ACHN (cell line): ENCODE measurements at regions not wholly inside any gene's neighbourhood (a gene's known extent, or its start where the extent isn't known, plus 50 kb on each side); places are given as distances from the start of the nearest gene placed in this dataset.

ENCODE experiments used
- DNase-seq: peaks from one replicate; pipeline ENCODE4 v3.0.0-alpha.2; 2015
- in situ Hi-C: cut with HindIII; loops from 2 replicates; pipeline ENCODE4 v1.10.0; 2017; ENCODE audit warnings: low sequenced_read_pairs, low pct_ligation_motif_present, low pct_unique_long_range_greater_than_20kb

DNA sequence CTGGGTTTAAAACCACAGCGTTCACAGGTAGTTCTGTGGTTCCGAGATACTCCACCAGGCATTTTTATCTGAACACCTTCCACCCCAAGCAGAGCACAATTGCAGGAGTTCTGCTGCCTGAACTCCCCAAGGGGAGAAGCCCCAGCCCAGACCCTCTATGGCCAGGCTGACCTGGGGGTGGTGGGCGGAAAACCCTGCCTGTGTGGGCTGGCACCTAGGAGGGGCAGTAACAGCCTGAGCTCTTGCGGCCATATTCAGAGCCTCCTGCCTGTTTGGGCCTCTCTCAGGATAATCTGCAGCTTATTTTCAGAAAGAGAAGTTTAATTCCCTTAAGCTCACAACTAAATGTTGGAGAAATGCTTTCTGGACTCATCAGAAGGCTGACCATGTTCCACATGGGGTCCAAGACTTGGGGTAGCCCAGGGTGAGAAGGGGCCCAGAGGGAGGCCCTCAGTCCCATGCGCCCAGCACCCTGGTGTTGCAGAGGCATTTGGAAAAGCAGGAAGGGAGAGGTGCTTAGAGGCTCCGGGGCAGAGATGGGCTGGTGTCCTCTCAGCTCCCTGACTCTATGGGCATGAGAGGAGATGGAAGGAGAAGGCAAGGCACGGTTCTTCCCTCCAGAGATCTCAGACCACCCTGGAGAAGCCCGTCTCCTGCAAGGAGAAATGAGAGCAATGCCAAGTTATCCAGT lies 195.6 kb upstream of the TPM1 start:
- in situ Hi-C loops, result no loop called here
- no peak for DNase-seq

DNA sequence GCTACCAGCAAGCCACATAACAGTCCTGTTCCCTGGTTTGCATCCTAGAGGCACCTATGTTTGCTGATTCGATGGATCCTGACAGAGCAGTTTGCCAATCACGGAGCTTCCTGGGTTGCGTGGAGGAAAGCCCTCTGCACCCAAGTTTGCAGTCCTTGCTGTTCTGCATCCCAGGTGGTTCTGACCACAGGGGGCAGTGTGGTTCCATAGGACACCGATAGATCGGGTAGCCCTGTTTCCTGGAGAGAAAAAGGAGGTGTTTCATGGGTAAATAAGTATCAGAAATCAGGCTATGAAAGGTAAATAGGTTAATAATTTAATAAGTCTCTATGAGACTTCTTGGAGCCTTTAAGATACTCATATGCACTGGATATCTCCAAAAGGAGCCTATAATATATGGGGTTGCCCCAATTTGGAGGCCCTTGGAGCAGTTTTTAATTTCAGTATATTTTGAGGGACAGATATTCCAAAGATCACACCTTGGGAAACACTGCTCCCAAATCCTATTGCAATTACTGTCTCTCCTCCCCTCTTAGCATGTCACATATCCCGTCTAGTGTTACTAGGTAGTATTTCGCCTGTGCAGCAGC lies 194.6 kb upstream of the TPM1 start:
- peak; percentile 68 for DNase-seq
- in situ Hi-C loops, result no loop called here

DNA sequence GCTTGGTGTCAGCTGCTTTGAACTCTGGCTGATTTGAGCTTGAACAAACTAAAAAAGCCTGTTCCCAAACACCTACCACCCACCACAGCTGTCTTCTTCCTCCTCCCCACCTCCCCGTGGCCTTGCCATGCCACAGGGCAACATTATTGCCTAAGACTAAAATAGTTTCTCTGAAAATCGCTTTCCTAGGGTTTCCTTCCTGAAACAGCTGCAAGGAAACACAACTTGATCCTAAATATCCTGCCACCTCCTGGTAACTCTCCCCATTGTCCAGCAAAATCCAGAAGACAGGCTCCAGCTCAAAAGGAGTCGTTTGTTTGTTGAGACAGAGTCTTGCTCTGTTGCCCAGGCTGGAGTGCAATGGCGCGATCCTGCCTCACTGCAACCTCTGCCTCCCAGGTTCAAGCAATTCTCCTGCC lies 193.9 kb upstream of the TPM1 start:
- DNase-seq, result peak; percentile 19
- in situ Hi-C loops, result no loop called here

DNA sequence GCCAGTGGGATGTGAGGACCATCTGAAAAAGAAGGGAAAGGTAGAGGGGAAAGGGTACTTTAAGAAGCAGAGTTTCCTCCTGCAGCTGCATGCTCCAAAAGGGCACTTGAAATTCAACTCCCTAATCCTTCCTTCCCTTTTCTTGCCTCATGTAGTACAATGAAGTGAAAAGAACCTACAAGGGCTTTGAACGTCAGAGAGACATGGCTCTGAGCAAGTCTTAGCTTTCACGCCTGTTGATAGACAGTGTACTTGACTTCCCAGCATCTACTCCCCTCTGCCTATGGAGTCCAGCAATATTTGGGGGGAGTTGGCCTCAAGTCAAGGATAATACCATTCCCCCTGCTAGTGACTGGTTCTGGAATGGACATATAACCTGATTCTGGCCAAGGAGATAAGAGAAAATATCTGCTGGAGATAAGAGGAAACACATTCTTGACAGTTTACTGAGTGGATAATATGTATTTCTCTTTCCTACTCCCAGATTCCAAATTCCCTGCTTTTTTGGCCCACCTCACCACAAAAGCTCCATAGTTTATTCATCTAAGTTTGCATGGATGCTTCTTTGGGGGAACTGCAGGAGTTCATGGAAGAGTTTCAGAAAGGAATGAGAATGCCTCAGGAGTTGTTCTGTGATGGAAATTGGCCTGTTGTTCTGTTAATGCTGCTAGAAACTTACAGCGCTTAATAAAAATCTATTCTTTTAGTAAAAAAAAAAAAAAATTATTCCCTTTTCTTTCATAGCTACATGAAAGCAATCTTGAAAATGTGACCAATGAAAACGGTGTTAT lies 193.0 kb upstream of the TPM1 start:
- no peak for DNase-seq
- in situ Hi-C loops, result no loop called here

DNA sequence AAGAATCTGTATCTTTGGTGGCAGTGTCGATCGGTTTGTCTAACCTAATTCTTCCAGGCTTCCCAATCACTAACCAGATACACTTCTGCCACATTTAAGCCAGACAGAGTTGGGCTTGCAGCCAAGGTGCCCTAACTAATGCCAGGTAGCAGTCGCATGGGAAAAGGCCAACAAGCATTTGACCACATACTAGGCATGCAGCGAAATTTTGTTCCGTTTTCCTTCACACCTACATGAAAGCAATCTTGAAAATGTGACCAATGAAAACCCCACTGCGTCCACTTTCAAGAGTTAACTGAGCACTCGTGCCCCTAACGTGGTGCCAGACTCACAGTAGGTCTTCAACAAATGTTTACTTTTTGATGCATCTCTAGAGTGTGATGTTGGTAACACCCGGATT lies 192.2 kb upstream of the TPM1 start:
- in situ Hi-C loops, result no loop called here
- DNase-seq, result peak; percentile 38

DNA sequence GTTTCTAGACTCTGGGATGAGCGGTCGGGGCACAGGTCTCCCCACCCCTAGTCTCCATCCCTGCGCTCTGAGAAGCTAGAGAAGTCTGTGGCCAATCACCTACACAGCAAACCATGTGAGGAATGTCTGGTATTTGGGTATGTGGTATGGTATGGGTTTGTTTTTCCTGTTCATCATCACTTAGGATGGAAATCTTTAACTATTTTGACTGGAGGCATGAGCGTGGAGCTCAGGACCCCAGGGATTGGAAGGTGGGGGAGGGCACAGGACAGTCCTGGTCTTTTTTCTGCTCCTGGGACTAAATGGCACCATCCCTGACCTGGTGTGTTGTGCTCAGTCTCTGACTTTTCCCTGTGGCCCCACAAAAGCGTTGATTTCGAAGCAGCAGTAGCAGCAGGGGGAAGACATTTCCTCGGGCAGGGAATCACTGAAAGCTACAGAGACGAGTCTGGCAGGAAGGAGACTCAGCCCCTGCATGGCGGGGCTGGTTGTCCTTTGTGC lies 191.7 kb upstream of the TPM1 start:
- DNase-seq, result peak; percentile 97
- in situ Hi-C loops, result no loop called here

DNA sequence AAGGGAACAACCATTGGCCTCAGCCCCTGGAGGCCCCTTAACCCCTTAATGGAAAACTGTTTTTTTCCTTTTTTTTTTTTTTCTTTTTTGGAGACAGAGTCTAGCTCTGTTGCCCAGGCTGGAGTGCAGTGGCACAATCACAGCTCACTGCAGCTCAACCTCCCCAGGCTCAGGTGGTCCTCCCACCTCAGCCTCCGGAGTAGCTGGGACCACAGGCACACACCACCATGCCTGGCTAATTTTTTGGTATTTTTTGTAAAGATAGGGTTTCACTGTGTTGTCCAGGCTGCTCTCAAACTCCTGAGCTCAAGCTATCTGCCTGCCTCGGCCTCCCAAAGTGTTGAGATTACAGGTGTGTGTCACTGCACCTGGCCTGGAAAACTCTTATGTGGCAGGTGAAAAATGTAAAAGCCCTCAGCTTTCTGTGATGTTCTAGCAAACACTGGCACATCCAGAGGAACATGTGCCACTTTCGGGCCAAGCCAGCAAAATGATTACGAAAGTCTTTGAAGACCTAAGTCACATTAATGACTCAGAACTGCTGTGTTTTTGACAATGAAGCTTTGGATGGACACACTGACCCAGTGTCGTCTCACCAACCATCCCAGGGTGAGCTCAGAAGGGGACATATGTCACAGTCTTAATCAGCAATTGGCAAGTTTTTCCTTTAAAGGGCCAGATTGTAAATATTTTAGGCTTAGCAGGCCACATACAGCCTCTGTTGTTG lies 189.3 kb upstream of the TPM1 start:
- no peak for DNase-seq
- in situ Hi-C loops, result no loop called here

DNA sequence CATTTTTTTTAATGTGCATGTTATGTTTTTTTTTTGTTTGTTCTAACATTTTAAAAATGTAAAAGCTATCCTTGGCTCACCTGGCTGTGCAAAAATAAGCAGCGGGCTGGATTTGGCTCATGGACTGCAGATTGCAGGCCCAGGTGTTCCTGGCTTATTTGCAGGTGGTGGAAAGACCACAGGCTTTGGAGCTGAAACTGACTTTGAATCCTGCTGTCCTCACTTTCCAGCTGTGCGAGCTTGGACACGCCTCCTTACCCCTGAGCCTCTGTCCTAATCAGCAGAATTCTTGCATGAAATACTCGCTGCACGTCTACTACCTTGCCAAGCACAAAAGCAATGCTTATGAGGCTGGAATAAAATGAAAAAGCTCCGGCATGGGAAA lies 188.7 kb upstream of the TPM1 start:
- in situ Hi-C loops, result no loop called here
- DNase-seq, result no peak

DNA sequence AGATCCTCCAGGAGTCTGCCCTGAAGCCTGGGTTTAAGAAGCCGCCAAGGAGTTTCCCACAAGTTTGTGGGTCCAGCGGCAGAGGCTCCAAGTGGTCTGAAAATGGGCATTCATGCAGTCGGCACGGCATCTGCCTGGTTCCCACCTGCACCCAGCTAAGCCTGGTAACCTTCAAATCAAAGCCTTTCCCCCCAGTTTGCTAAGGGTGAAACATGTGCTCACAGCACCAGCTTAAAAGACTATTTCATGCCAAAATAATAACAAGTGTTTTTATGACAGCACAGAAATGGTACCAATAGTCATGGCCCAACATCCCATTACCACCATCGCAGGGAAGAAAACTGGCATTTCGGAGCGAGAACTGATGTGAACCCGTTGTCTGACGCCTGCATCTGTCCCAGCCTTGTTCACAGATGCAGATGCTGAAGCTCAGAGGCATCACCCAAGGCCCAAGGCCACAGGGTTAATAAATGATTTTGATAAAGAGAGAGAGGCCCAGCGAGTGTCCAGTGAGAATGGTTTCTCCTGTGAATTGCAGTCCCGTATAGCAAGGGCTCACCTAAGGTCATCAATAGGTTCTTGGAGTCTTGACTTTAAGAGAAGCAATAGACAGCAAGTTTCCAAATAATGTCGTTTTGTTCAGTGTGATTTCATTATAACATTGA lies 188.0 kb upstream of the TPM1 start:
- DNase-seq, result no peak
- in situ Hi-C loops, result no loop called here

DNA sequence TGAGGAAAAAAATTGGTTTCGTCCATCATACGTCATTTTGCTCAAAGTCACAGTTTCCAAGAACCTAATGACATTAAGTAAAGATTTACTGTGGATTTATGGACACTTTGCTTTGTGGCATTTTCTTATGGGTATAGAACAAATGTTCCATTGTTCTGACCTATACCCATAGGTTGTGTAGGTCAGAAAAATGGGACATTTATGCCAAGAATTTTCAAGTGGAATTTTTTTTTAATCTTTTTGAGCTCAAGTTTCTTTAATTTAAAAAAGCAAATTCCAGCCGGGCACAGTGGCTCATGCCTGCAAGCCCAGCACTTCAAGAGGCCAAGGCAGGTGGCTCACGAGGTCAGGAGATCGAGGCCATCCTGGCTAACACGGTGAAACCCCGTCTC lies 187.5 kb upstream of the TPM1 start:
- in situ Hi-C loops, result no loop called here

DNA sequence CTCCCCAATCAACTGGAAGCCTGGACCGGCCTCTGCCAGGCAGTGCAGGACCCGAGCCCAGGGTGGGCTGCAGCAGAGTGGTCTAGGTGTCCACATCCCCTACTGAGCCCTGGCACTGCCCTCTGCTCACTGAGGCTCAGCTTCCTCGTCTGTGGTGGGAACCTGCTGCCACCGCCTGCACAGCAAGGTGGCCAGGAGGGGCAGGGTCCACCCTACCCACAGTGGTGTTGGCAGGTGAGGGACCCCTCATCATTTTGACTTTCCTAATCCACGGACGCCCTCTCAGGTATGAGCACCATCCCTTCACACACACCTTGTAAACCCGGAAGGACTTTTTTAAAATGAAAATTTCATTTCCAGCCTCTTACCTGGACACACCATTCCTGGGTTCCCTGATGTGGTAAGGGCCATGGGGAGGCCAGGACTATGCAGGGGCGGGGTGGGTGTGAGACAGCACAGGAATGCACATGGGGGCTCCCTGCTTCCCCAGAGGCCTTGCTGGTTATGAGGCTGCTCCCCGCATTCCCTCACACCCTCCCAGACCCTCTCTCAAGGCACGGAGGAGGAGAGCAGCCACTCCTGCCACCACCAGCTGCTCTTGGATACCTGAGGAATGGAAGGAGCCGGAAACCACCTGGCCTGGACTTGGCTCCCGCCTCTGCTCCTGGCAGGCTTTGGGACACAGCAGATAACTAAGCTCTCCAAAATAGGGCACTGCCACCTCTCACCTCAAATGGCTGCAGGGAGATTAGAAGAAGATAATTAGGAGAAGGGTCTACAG lies 185.9 kb upstream of the TPM1 start:
- in situ Hi-C loops, result no loop called here
- no peak for DNase-seq

More for the DNA sequence above, 187.5 kb upstream of the TPM1 start:
- DNase-seq, result no peak

DNA sequence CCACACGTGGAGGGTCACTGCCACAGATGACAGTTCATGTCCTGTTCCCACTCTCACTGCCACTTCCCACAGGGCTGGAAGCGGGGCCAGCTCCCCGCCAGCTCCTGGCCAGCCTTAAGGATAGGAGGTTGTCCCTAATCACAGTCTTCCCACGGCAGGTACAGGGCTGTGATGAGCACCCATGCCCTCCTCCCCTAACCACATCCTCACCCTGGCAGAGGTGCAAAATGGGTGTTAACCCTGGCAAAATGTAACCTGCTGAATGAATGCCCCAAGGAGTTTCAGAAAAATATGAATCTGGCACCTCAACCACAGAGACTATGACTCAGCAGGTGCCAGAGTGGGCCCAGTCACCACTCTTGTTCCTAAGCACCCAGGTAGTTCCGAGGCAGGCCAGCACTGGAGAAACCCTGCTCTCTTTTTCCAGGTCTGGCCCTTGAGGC lies 185.1 kb upstream of the TPM1 start:
- in situ Hi-C loops, result no loop called here
- DNase-seq, result peak; percentile 25

DNA sequence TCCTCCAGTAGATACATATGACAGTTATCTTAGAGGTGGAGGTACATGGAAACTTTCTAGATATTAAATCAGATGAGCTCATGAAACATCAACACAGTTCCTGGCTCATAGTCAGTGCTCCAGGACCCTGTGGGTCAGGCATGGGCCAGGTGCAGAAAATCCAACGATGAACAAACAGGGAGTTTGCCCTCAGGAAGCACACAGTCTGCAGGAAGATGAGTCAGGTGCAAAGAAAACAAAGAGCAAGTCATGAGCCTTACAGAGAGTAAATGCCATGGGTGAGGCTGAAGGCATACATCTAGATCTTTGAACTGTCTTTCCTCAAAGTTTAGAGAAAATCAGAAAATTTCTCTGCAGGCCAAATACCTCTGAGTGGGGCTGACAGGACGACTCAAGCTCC lies 184.2 kb upstream of the TPM1 start:
- in situ Hi-C loops, result no loop called here

DNA sequence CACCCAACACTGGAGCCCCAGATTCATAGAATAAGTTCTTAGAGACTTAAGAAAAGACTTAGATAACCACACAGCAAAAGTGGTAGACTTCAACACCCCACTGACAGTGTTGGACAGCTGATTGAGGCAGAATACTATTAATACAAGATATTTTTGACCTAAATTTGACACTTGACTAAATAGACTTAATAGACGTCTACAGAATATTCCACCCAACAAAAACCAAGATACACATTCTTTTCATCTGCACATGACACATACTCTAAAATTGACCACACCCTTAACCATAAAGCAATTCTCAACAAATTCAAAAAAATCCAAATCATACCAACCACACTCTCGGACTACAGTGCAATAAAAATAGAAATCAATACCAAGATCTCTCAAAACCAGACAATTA lies 179.8 kb upstream of the TPM1 start:
- in situ Hi-C loops, result no loop called here

More for the DNA sequence above, 184.2 kb upstream of the TPM1 start:
- DNase-seq, result no peak

DNA sequence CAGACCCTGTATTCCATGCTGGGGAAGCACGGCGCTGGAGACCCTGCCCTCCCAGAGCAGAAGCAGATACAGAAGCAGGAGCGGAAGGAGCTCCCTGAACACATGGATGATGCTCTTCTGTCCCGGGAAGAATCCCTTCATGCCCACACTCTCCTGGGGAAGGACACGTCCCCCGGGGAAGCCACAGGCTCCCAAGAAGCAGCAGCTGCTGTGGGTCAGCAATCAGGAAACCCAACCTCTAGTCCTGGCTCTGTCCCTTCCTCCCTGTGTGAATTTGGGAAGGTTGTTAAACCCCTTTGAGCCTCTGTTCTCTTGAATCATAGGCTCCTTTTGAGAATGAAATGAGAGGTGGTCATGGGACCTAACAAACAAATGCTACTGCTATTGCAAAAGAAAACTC lies 176.2 kb upstream of the TPM1 start:
- in situ Hi-C loops, result no loop called here
- no peak for DNase-seq

More for the DNA sequence above, 179.8 kb upstream of the TPM1 start:
- no peak for DNase-seq

DNA sequence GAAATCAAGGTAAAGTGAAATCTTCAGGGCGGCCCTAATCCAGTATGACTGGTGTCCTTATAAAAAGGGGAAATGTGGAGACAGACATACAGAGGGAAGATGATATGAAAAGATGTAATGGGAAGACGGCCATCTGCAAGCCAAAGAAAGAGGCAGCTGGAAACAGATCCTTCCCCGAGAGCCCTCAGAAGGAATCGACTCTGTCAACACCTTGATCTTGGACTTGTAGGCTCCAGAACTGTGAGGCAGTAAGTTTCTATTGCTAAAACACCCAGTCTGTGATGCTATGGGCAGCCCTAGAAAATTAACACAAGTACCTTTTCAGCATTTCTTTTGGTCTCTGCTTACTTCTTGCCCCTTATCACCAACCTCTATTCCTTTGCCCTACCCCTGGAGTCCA lies 174.7 kb upstream of the TPM1 start:
- in situ Hi-C loops, result no loop called here
- DNase-seq, result no peak

DNA sequence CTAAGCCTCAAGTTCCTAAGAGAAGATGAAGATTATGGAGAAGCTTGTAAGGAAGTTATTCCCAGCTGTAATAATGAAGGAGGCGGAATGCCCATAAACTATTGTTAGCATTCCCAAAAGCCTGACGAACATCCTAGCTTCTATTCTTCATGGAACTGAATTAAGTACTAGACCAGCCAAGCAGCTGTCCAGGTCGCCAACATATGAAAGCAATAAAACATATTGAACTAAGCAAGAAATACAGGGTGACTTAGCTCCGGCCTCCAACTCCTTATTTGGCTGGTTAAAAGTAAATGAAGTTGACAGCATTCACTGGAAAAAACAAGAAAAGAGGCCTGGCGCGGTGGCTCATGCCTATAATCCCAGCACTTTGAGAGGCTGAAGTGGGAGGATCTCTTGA lies 174.0 kb upstream of the TPM1 start:
- DNase-seq, result no peak
- in situ Hi-C loops, result no loop called here

DNA sequence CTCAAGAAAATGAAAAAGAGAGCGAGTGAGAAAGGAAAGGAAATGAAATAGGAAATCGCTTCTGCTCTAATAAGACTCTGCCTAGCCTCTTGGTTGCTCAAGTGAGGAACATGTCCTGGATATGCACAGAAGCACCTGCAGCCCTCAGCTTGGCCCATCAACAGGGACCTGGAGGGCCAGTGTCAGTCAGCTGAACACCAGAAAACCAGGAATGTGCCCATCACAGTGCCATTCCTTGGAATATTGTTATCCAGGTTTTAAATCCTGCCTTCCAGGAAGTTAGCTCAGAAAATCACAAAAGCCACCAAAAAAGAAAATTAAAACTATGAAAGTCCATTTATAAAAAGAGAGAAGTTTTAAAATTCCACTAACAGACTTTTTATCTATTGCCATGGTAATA lies 173.4 kb upstream of the TPM1 start:
- in situ Hi-C loops, result no loop called here

More for the DNA sequence above, 173.4 kb upstream of the TPM1 start:
- no peak for DNase-seq
